ENCODE measurements at regions not wholly inside any gene's neighbourhood (a gene's known extent, or its start where the extent isn't known, plus 50 kb on each side); places are given as distances from the start of the nearest gene placed in this dataset.

DNA sequence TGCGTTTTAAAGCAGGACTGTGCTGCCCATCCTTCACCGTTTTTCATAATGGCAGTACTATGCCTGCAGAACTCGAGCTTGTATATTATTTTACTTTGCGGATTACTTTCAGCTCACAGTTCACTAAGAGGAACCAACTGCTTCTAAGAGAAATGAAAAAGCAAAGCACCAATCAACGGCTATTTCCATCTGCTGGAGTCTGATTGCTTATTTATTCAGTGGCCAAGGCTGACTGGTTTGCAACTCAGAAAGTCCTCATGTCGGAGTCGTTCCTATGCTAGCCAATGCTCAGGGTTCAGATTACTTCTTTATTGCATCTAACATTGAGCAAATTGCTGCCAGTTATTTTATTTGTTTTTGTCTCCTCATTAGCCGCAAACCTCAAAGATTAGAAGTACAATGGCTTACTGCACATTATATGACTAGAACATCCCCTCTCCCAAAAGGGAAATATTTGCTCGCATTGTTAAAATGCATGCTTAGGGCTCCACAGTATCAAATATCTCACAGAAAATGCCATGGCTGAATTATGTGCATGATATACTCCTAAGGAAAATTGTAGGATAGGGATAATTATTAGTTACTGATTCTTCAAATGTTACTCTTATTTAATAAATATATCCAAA lies 1628.2 kb upstream of the ADGRL3 start:
- TF ChIP-seq EZH2 (IDR thresholded peaks at IDR 0.05; ENCODE audit: low read length, unreplicated experiment) (no peak), CTCF (conservative IDR thresholded peaks at IDR 0.05; ENCODE audit: low read depth, low read length) (no peak)

Data from PC-3 (cell line).